ENCODE measurements at regions not wholly inside any gene's neighbourhood (a gene's known extent, or its start where the extent isn't known, plus 50 kb on each side); places are given as distances from the start of the nearest gene placed in this dataset.
"Not testable (repeated sequence)": the region's sequence is repeated elsewhere in the genome, so short reads cannot be mapped to it uniquely, and the experiment has no call there.

DNA sequence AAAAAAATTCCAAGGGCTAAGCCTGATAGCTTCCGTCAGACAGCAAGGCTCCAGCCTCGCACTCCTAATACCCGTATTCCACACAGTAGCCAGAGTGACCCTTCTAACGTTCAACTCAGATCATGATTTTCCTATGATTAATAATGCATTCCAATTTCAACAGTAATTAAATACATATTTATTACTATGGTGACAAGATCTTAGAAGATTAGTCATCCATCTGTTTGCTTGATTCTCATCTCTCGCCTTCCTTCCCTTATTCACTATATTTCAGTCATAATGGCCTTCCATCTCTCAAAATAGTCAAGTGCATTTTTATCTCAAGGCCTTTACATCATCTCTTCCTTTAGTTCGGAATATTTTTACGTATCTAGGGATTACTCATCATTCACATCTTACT, 621.2 kb upstream of the SPRY2 start:
- no peak overlapping the region for H2AFZ ChIP-seq (ENCODE audit: low read length, unreplicated experiment)
- no peaks in the 10 kb centered on the region for H3K4me1 ChIP-seq (ENCODE audit: control insufficient read depth, insufficient read depth, low read length, unreplicated experiment)
- no peaks in the 10 kb centered on the region for H3K36me3 ChIP-seq (ENCODE audit: insufficient read depth, low read length)
- H3K27me3 ChIP-seq (ENCODE audit: insufficient read depth, low read length), result no peaks in the 10 kb centered on the region
- H3K27ac ChIP-seq (ENCODE audit: low read depth, low read length), result no peak overlapping the region
- H3K4me3 ChIP-seq (ENCODE audit: low read depth, low read length), result no peak overlapping the region
- no peaks in the 10 kb centered on the region for H3K79me2 ChIP-seq (ENCODE audit: control insufficient read depth, insufficient read depth, low read length, unreplicated experiment)

DNA sequence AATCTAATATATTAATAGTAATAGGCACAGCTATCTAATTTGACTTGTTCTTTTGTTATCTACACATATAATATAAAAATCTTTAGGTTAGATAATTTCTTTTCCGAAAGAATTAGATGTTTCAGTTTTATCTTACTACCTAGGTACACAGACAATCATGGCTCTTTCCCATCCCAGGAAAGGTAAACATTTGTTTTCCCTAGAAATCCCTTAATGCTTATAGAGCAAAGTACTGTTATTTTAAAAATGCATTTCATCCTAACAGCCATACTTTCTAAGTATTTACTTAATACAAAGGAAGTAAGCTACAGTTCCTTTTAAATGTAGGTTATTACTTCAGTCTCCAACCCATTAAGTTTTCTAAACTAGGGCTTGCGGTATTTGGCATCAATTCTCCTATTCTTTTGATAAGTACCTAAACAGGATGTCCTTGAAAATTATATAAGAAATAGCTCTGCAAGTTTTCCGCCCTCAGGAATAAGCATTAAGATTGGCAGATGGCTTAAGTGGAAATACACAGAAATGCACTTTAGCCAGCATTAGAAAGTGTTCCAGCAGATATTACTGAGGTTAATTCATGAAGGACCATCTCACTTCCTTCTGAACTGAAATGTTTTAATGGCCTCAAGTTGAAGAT, 616.2 kb upstream of the SPRY2 start:
- Histone ChIP-seq H3K4me3 (ENCODE audit: low read depth, low read length) (no peak overlapping the region), H3K27me3 (ENCODE audit: insufficient read depth, low read length) (no peaks in the 10 kb centered on the region), H3K36me3 (ENCODE audit: insufficient read depth, low read length) (no peaks in the 10 kb centered on the region), H3K79me2 (ENCODE audit: control insufficient read depth, insufficient read depth, low read length, unreplicated experiment) (no peaks in the 10 kb centered on the region), H3K27ac (ENCODE audit: low read depth, low read length) (no peak overlapping the region), H3K4me1 (ENCODE audit: control insufficient read depth, insufficient read depth, low read length, unreplicated experiment) (no peaks in the 10 kb centered on the region), H2AFZ (ENCODE audit: low read length, unreplicated experiment) (no peak overlapping the region)

GRCh38 chr13:80955501-80955900, 614.6 kb upstream of the SPRY2 start:
- H3K27ac ChIP-seq (ENCODE audit: low read depth, low read length), result no peak overlapping the region
- H3K27me3 ChIP-seq (ENCODE audit: insufficient read depth, low read length), result no peaks in the 10 kb centered on the region
- no peaks in the 10 kb centered on the region for H3K4me1 ChIP-seq (ENCODE audit: control insufficient read depth, insufficient read depth, low read length, unreplicated experiment)
- H3K79me2 ChIP-seq (ENCODE audit: control insufficient read depth, insufficient read depth, low read length, unreplicated experiment), result no peaks in the 10 kb centered on the region
- no peak overlapping the region for H3K4me3 ChIP-seq (ENCODE audit: low read depth, low read length)
- H2AFZ ChIP-seq (ENCODE audit: low read length, unreplicated experiment), result no peak overlapping the region
- no peaks in the 10 kb centered on the region for H3K36me3 ChIP-seq (ENCODE audit: insufficient read depth, low read length)

GRCh38 chr13:80952158-80952557, 611.2 kb upstream of the SPRY2 start:
- Histone ChIP-seq H3K4me3 (ENCODE audit: low read depth, low read length) (no peak overlapping the region), H3K27ac (ENCODE audit: low read depth, low read length) (no peak overlapping the region), H3K79me2 (ENCODE audit: control insufficient read depth, insufficient read depth, low read length, unreplicated experiment) (no peaks in the 10 kb centered on the region), H2AFZ (ENCODE audit: low read length, unreplicated experiment) (no peak overlapping the region), H3K4me1 (ENCODE audit: control insufficient read depth, insufficient read depth, low read length, unreplicated experiment) (no peaks in the 10 kb centered on the region), H3K27me3 (ENCODE audit: insufficient read depth, low read length) (no peaks in the 10 kb centered on the region), H3K36me3 (ENCODE audit: insufficient read depth, low read length) (no peaks in the 10 kb centered on the region)

GRCh38 chr13:80946008-80946802, 605.3 kb upstream of the SPRY2 start:
- no peaks in the 10 kb centered on the region for H3K36me3 ChIP-seq (ENCODE audit: insufficient read depth, low read length)
- H3K4me1 ChIP-seq (ENCODE audit: control insufficient read depth, insufficient read depth, low read length, unreplicated experiment), result no peaks in the 10 kb centered on the region
- no peaks in the 10 kb centered on the region for H3K79me2 ChIP-seq (ENCODE audit: control insufficient read depth, insufficient read depth, low read length, unreplicated experiment)
- no peak overlapping the region for H3K27ac ChIP-seq (ENCODE audit: low read depth, low read length)
- no peak overlapping the region for H2AFZ ChIP-seq (ENCODE audit: low read length, unreplicated experiment)
- no peak overlapping the region for H3K4me3 ChIP-seq (ENCODE audit: low read depth, low read length)
- no peaks in the 10 kb centered on the region for H3K27me3 ChIP-seq (ENCODE audit: insufficient read depth, low read length)

DNA sequence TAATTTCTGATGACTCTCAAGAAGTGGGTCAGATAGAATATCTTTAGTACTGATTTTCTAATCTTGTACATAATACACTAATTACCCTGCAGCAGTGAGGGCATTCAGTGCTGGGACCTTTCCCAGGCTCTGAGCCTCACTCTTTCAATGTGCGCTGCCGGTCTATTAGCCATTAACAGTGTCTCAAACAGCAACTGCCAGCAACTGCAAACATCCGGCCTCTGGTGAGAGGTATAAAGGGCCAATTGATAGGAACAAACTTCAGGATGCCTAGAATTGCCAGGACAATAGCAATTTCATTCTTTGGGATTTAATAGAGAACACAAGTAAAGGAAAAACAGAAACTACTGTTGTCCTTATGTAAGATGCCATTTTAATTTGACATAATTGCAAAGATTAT, 604.4 kb upstream of the SPRY2 start:
- Histone ChIP-seq H3K36me3 (ENCODE audit: insufficient read depth, low read length) (no peaks in the 10 kb centered on the region), H3K27me3 (ENCODE audit: insufficient read depth, low read length) (no peaks in the 10 kb centered on the region), H2AFZ (ENCODE audit: low read length, unreplicated experiment) (no peak overlapping the region), H3K27ac (ENCODE audit: low read depth, low read length) (no peak overlapping the region), H3K4me1 (ENCODE audit: control insufficient read depth, insufficient read depth, low read length, unreplicated experiment) (no peaks in the 10 kb centered on the region), H3K4me3 (ENCODE audit: low read depth, low read length) (no peak overlapping the region), H3K79me2 (ENCODE audit: control insufficient read depth, insufficient read depth, low read length, unreplicated experiment) (no peaks in the 10 kb centered on the region)

DNA sequence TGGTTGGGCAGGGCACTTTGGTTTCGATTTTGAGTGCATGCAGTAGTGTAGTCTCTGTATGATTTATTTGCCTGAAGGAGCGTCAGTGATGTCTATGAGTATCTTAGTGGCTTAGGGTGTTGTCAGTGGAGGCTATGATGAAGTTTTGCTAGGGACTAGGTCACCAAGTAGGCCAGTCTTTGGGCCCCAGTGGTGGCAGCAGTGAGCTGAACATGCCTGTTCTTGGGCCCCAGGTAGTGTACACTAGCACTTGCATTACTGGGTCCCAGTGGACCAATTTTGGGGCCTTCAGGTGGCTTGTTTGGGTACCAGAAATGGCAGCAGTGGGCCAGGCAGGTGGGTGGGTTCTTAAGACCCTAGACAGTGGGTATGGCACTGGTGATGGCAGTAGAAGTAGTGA, 598.7 kb upstream of the SPRY2 start:
- Histone ChIP-seq H2AFZ (ENCODE audit: low read length, unreplicated experiment) (no peak overlapping the region), H3K27me3 (ENCODE audit: insufficient read depth, low read length) (no peaks in the 10 kb centered on the region), H3K79me2 (ENCODE audit: control insufficient read depth, insufficient read depth, low read length, unreplicated experiment) (no peaks in the 10 kb centered on the region), H3K27ac (ENCODE audit: low read depth, low read length) (no peak overlapping the region), H3K4me1 (ENCODE audit: control insufficient read depth, insufficient read depth, low read length, unreplicated experiment) (no peaks in the 10 kb centered on the region), H3K4me3 (ENCODE audit: low read depth, low read length) (no peak overlapping the region), H3K36me3 (ENCODE audit: insufficient read depth, low read length) (no peaks in the 10 kb centered on the region)

DNA sequence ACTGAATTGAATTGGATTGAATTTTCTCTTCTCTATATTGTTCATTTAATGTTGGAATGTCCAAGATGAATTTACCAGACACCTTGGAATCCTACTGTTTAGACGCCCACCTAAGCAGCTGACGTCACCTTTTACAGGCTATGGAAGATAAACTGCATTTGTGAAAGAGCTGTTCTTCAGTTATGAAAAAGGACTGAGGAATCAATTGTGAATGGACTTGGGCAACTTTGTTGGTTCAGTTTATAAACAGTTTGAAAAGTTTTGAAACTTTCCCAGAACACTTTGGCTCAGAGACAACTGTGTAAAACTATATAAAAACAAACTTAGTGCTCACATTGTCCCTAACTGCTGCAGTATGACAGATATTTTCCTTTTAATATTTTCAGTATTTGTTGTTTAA, 590.8 kb upstream of the SPRY2 start:
- no peaks in the 10 kb centered on the region for H3K36me3 ChIP-seq (ENCODE audit: insufficient read depth, low read length)
- H3K79me2 ChIP-seq (ENCODE audit: control insufficient read depth, insufficient read depth, low read length, unreplicated experiment), result no peaks in the 10 kb centered on the region
- no peak overlapping the region for H3K4me3 ChIP-seq (ENCODE audit: low read depth, low read length)
- no peaks in the 10 kb centered on the region for H3K27me3 ChIP-seq (ENCODE audit: insufficient read depth, low read length)
- H3K4me1 ChIP-seq (ENCODE audit: control insufficient read depth, insufficient read depth, low read length, unreplicated experiment), result no peaks in the 10 kb centered on the region
- no peak overlapping the region for H3K27ac ChIP-seq (ENCODE audit: low read depth, low read length)
- no peak overlapping the region for H2AFZ ChIP-seq (ENCODE audit: low read length, unreplicated experiment)

GRCh38 chr13:80931118-80931517, 590.2 kb upstream of the SPRY2 start:
- H3K36me3 ChIP-seq (ENCODE audit: insufficient read depth, low read length), result no peaks in the 10 kb centered on the region
- no peak overlapping the region for H2AFZ ChIP-seq (ENCODE audit: low read length, unreplicated experiment)
- H3K27ac ChIP-seq (ENCODE audit: low read depth, low read length), result no peak overlapping the region
- H3K79me2 ChIP-seq (ENCODE audit: control insufficient read depth, insufficient read depth, low read length, unreplicated experiment), result no peaks in the 10 kb centered on the region
- no peaks in the 10 kb centered on the region for H3K27me3 ChIP-seq (ENCODE audit: insufficient read depth, low read length)
- no peak overlapping the region for H3K4me3 ChIP-seq (ENCODE audit: low read depth, low read length)
- H3K4me1 ChIP-seq (ENCODE audit: control insufficient read depth, insufficient read depth, low read length, unreplicated experiment), result no peaks in the 10 kb centered on the region

DNA sequence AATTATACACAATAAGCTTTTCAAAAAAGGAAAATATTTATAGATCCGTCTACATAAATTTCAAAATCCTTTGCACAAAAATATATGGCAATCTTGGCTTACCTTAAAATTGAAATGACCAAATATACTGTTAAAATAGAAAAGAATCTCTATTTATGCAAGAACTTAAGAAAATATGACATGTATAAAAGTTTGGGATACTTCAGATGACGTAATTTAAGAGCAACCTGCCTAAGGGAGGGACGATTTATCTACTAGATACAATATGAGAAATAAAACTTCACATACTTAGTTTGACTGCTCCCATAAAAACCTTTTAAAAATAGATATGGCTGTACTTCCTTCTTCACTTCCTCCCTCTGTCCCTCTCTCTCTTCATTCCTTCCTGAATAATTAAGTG, 587.3 kb upstream of the SPRY2 start:
- no peak overlapping the region for H3K4me3 ChIP-seq (ENCODE audit: low read depth, low read length)
- H3K79me2 ChIP-seq (ENCODE audit: control insufficient read depth, insufficient read depth, low read length, unreplicated experiment), result no peaks in the 10 kb centered on the region
- H2AFZ ChIP-seq (ENCODE audit: low read length, unreplicated experiment), result no peak overlapping the region

GRCh38 chr13:80926024-80926423, 585.1 kb upstream of the SPRY2 start:
- not testable (repeated sequence) for H3K27ac ChIP-seq (ENCODE audit: low read depth, low read length); H3K4me1 ChIP-seq (ENCODE audit: control insufficient read depth, insufficient read depth, low read length, unreplicated experiment); H3K79me2 ChIP-seq (ENCODE audit: control insufficient read depth, insufficient read depth, low read length, unreplicated experiment); H2AFZ ChIP-seq (ENCODE audit: low read length, unreplicated experiment); H3K27me3 ChIP-seq (ENCODE audit: insufficient read depth, low read length); H3K36me3 ChIP-seq (ENCODE audit: insufficient read depth, low read length); H3K4me3 ChIP-seq (ENCODE audit: low read depth, low read length)

More for the DNA sequence above, 587.3 kb upstream of the SPRY2 start:
- no peaks in the 10 kb centered on the region for H3K27me3 ChIP-seq (ENCODE audit: insufficient read depth, low read length)
- no peaks in the 10 kb centered on the region for H3K36me3 ChIP-seq (ENCODE audit: insufficient read depth, low read length)
- H3K27ac ChIP-seq (ENCODE audit: low read depth, low read length), result no peak overlapping the region
- peaks cover 2% of the 10 kb centered on the region for H3K4me1 ChIP-seq (ENCODE audit: control insufficient read depth, insufficient read depth, low read length, unreplicated experiment)

Data from ACC112 (cell line).